ENCODE measurements at regions not wholly inside any gene's neighbourhood (a gene's known extent, or its start where the extent isn't known, plus 50 kb on each side); places are given as distances from the start of the nearest gene placed in this dataset.
"Not testable (repeated sequence)": the region's sequence is repeated elsewhere in the genome, so short reads cannot be mapped to it uniquely, and the experiment has no call there.

DNA sequence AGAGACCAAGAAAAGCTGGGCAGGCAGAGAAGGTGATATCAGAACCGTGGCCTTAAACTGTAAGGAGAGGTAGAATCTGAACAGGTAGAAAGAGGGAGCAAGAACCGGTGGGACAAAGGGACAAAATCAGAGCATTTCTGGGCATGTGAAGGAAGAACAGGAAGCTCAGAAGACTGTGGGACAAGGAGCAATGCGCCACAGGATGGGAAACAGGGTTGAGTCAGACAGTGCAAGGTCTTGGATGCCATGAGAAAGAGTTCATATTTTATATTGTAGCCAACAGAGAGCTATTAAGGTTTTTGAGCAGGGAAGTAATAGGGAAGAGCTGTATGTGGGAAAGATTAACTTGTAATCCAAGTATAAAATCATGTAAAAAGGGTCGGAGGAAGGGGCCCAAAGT, 106.4 kb upstream of the UGP2 start:
- intact Hi-C loops (cut with DNase I), result no loop called here
- ATAC-seq, result peak in 1 of 2 donors; percentile 41
- DNase-seq, result no peak

DNA sequence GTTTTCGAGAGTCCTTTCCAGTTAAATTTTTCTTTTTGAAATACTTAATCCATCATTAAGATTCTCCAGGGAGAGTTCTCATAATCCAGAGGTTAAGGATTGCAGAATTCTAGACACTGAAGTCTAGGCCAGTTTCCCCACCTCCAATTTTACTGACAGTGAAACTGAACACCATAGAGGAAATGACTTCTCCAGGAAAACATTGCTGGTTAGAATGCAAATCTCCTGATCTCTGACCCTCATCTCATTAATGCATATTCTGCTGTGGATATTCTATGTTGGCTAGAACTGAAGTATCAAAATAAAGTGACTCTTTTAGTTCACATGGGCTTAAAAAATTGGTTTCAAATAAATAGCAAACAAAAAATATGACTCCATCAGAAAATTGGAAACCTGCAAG, 105.8 kb upstream of the UGP2 start:
- ATAC-seq, result no peak
- intact Hi-C loops (cut with DNase I), result no loop called here
- no peak for DNase-seq

DNA sequence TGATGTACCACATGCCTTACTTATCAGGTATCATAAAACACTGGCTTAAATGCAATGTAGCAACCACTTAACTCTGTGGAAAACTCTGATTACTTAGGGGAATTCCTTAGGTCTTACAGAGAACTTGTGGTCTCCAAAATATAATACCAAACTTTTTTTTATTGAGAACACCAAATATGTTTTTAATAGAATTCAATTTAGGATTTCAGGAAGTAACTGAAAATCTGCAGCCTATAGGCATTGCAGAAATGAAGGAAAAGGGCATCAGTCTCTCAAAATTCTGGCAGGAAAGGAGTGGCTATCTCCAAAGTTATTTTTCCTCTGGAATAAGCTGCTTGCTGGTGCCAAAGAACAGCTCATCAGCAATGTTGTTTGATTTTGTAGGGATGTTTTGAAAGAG, 105.3 kb upstream of the UGP2 start:
- no peak for DNase-seq
- peak; percentile 63 to 76 for ATAC-seq
- intact Hi-C loops (cut with DNase I), result no loop called here

DNA sequence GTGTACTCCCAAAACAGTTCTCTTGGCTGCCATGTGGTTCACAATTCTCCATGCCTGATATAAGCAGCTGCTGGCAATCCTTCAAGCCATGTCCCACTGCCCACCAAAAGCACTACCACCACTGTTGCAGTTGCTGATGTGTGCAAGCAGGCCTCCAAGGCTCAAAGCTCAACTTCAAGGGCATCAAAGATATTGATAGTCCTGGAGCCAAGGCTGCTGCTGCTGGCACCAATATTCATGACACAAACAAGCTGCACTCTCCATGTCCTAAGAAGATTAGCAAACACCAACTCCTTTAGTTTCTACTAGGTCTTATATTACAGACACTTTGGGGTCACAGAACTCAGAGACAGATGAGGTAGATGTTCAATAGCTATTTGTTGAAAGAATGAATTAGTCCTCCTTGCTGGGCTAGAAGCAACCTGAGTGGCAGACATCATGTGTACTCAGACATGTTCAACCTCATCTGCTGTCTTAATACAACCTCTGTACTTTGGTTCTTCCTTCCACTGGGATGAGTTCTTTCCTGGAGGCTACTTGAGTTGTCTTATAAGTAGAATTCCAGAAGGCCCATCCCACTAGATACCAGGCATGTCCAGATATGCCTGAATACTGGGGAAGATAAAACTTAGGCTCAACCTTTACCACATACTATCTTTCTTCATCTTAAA, 104.5 kb upstream of the UGP2 start:
- ATAC-seq (peak in 1 of 2 donors; percentile 23), DNase-seq (no peak)
- intact Hi-C loops (cut with DNase I), result no loop called here

DNA sequence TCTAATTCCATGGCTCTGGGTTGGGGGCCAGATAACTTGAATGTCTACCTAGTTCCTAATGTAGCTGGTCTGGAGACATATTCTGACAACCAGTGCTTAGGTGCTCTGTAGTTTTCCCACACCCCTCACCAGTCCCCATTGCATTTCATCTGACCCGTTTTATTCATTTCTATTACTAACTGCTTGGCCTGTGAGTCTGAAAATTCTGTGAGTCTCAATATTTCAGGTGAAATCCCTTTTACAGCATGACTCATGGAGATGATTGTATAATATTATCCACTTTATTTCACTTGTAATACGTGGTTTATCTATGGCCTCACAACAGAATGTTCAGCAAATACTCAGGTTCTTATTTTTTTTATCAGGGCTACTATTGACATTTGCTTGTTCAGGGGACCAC, 103.7 kb upstream of the UGP2 start:
- DNase-seq (no peak), ATAC-seq (peak in 1 of 2 donors; percentile 61)
- intact Hi-C loops (cut with DNase I), result no loop called here

DNA sequence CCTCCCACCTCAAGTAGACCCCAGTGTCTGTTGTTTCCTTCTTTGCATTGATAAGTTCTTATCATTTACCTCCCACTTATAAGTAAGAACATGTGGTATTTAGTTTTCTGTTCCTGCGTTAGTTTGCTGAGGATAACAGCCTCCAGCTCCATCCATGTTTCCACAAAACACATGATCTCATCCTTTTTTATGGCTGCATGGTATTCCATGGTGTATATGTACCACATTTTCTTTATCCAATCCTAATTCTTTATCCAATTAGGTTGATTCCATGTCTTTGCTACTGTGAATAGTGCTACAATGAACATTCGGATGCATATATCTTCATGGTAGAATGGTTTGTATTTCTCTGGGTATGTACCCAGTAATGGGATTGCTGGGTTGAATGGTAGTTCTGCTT, 102.5 kb upstream of the UGP2 start:
- intact Hi-C loops (cut with DNase I); DNase-seq; ATAC-seq: not testable (repeated sequence)

DNA sequence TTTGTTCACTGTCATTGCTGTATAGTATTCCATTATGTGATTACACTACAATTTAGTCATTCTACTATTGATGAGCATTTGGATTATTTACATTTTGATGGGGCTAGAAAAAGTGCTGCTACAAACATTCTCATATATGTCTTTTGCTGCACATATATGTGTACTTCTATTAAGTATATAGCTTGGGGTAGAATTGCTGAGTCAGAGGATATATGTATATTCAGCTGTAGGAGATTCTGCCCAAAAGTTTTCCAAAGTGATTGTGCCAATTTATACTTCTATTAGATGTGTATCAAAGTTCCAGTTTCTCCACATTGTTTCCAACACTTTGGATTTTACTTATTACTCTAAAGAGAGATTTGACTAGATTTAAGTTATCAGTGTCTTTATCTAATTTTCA, 101.7 kb upstream of the UGP2 start:
- ATAC-seq, result no peak
- intact Hi-C loops (cut with DNase I), result no loop called here

DNA sequence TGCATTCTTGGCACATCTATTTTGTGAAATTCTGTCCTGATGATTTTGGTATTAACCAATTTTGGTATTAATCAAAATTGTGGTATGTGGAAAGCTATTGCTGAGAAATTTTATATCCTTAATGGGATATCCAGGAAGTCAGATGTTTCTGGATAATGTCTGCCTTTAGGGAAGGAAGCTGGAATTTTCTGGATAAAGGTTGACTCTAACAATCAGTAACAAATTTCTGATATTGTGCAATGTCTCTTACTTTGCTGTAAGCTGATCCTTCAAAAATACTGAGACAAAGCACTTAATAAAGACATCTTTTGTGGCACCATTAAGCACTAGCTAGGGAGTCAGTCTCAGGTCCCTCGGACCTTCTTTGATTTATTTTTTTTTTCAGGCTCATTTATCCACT, 100.8 kb upstream of the UGP2 start:
- ATAC-seq, result no peak
- intact Hi-C loops (cut with DNase I), result no loop called here
- DNase-seq, result no peak

More for the DNA sequence above, 101.7 kb upstream of the UGP2 start:
- no peak for DNase-seq

DNA sequence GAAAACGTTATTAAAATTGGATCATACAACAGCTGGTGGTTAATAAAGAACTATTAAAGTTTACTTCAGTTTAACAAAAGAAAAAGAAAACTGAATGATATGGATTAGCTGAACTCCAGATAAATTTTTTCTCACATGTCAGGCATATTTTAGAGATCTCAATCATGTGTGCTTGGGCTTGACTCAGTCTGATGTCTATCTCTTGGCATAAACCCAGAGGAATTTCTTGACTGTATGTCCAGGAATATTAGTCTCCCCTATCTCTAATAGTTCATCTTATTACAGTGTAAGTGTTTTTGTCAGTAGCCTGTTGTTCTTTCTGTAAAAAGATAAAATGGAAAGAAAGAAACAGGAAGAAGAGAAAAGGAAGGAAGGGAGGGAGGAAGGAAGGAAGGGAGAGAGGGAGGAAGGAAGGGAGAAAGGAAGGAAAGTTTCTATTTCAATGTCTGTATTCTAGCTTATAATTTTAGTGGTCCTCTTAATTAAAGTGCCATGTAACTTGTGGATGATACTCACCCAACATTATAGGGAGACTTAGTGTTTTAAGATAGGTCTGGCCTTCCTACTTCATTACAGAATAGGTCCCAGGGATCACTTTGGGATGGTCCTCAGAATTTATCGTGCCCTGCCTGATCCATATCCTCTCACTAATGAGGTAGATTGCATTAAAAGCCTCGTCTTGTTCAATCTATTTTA, 99.7 kb upstream of the UGP2 start:
- DNase-seq, result no peak
- ATAC-seq, result no peak
- intact Hi-C loops (cut with DNase I), result no loop called here

DNA sequence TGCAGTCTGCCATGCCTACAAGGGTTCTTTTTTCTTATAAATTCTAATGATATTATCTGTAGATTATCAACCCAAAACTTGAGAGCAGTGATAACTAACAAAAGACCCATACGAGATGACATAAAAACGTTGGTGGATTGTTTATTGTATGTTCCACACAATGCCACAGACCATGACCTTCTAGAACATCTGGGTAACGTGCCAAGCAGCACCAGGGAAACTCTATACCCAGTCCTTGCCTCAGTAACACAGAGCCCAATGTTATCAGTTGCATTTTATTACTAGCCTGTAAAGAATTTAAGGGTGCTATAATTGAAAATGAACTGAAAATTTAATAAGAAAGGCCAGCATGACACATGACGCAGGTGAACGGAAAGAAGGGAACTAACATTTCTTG, 99.1 kb upstream of the UGP2 start:
- no peak for ATAC-seq
- intact Hi-C loops (cut with DNase I), result no loop called here
- no peak for DNase-seq

DNA sequence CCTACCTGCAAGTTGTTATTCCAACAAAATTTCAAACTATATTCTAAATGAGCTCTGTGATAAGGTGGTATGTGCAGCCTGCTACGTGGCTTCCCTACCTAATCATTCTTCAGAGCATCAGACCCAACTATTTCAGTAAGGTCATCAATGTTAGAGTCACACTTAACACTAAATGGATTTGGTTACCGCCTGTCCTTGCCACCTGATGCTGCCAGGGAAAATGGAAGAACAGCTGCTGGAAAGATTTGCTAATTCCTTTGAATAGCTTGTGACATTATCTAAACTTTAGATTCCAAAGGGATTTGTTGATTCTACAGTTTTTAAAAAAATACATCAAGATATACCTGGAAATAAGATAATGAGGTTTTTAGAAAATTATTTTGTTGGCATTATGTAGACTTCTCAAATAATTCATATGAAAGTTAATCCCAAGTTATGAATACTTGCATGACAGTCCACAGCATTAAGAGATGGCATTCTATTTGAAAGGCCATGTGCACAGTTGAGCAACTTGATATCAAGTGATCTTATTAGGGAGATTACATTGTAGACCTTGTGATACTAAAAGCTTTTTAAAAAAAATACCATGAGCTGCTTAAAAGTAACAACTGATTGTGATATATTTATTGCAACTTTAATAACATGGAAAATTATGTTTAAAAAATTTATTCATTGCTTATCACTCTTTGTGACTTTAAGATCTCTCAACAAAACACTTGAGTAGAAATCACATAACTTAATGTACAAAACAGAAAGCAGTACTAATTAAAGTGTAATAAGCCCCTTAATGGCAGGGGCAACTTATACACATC, 98.3 kb upstream of the UGP2 start:
- ATAC-seq, result no peak
- no peak for DNase-seq
- intact Hi-C loops (cut with DNase I), result no loop called here

DNA sequence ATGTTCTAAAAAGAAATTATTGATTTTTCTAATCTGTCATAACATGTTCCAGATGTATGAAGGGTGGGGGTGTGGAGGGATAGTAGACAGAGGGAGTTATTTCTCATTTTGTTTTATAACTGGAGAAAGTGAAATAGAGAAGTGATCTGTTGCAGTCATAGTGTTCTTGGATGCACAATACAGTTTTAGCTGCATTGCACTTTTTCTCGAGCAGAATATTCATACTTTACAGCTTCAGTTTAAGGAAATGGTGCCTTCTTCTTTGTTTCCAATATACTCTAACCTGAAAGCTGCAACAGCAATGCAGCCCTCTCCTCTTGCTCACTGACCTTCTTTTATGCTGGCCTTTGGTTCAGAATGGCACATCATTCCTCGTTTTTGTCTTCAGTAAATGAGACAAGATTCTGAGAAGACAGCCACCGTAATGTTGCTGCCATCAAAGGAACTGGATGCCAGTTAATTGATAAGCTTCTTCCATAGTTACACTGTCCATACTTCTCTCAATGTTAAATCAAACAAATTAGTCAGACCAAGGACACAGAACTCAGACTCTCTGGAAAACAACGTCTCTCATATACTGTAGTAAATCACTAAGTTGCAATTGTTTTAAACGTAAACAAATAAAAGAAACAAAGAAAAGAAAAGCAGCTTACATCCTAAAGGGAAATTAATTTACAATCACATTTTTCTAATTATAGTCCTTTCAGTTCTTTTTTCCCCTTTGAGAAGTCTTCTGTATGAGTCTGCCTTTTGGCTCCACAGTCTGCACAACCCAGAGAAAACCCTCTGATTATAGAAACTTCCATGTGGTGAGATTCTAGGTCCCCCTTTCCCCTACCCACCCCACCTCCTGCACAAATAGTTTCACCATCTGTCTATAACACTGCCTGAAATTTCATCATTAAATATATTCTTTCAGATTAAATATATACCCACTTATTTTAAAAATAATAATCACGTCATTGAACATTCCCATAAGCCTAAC, 97.4 kb upstream of the UGP2 start:
- ATAC-seq, result no peak
- intact Hi-C loops (cut with DNase I), result no loop called here

DNA sequence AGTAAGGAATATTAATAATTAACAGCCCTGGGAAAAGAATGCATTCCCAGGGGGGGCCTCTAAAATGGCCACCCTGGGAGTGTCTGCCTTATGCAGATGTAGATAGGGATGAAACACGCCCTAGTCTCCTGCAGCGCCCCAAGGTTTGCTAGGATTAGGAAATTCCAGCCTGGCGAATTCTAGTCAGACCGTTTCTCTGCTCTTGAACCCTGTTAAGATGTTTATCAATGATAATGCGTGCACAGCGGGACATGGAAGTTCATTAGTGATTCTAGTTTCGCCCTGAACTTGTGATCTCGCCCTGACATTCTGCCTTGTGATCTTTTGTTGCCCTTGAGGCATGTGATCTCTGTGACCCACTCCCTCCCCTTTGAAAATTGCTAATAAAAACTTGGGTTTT, 95.1 kb upstream of the UGP2 start:
- intact Hi-C loops (cut with DNase I); ATAC-seq; DNase-seq: not testable (repeated sequence)

More for the DNA sequence above, 97.4 kb upstream of the UGP2 start:
- no peak for DNase-seq

DNA sequence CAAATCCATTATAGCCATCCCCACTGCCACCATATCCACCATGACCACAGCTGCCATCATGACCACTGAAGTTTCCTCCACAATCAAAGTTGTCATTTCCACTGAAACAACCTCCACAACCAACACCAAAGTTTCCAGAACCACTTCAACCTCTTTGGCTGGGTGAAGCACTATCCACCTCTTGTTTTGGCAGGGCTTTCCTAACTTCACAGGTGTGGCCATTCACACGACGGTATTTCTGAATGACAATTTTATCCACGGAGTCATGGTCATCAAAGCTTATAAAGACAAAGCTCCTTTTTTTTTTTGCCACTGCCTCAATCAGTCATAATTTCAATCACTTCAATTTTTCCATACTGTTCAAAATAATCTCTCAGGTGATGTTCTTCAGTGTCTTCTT, 89.8 kb upstream of the UGP2 start:
- no peak for ATAC-seq
- intact Hi-C loops (cut with DNase I), result no loop called here
- DNase-seq, result no peak

DNA sequence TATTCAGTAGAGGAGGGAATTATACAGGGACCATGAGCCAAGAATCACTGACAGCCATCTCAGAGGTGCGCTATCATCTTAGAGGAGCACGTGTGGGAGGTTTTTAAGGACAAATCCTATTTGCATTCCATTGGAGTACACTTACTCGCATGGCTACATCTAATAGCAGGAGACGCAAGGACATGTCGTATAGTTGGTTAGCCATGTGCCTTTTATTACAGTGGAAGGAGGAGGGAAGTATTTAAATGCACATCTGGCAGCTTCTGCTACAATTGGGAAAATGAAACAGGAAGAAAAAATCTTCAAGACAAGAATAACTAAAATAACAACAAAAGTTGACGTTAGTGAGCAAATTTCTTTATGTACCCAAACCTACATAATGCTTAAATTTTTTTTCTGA, 86.5 kb upstream of the UGP2 start:
- intact Hi-C loops (cut with DNase I), result no loop called here

DNA sequence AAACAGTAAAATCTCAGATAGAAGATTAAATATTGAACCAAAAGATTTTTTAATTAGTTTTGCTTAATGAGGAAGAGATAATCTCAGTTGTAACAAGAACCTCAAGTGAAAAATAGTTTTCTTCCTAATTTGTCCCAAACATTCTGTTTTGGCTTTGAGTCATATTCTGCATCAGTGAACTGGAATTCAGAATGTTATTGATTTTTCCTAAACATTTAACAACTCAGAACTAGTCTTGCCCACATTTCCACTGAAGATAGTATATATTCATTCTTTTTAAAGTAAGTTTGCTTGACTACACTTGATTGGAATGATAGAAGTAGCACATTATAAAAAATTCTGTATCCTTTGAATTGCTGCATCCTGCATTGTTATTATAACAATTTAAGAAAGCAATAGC, 85.7 kb upstream of the UGP2 start:
- intact Hi-C loops (cut with DNase I), result no loop called here
- ATAC-seq, result no peak

More for the DNA sequence above, 86.5 kb upstream of the UGP2 start:
- ATAC-seq (no peak), DNase-seq (no peak)

DNA sequence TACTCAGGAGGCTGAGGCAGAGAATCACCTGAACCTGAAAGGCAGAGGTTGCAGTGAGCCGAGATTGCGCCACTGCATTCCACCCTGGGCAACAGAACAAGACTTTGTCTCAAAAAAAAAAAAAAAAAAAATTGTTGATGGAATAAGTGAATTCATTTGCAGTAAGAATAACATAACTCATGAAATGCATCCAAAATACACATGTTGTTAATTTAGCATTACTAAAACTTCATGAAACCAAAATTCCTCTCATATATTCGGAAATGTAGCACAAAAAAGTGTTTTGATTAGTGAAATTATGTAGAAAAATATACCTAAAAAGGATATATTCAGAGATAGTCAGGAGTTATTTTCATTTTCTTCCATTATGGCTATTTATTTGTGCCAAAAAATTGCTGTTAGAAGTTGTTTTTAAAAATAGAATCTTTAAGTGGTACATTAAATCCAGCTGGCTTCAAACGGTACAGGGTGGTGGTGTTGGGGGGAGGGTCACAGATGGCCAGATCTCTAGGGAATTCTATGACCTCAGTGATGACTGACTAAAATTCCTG, 78.2 kb upstream of the UGP2 start:
- ATAC-seq, result peak; percentile 53 to 68
- intact Hi-C loops (cut with DNase I), result no loop called here
- DNase-seq, result no peak

More for the DNA sequence above, 85.7 kb upstream of the UGP2 start:
- no peak for DNase-seq

DNA sequence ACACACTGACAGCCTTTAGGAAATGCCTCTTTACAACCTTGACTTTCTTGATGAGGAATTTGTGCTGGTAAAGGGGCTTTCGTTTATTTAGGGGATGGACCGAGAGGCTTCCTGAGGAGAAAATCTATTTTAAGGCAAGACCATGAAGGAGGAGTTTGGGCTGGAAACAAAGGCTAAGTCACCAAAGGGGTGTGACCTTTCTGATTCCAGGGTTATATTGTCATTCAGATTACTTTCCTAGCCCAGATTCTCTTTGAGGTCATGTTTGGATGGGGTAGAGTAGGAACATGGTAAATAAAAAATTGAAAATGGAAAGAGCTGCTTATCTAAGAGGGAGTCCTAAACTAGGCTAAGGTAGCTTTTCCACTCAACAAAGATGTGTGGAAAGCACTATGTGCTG, 77.1 kb upstream of the UGP2 start:
- no peak for DNase-seq
- ATAC-seq, result peak in 1 of 2 donors; percentile 21
- intact Hi-C loops (cut with DNase I), result no loop called here

DNA sequence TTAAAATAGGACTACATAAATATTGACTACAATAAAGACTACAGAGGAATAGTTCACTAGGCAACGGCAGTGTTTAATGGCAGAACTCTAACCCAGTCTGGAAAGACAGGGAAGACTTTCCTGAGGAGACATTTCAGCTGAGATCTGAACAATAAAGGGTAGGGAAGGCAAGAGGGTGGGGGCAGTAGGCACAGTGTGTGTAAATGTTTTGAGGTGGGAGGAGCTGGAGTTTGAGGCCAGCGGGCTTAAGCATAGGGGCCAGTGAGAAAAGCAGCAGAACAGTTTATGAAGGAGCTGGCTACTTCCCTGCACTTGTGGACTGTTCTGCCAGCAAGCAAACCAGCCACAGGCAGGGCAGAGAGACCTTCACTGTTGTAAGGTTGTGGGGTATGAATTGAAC, 76.6 kb upstream of the UGP2 start:
- intact Hi-C loops (cut with DNase I), result no loop called here
- DNase-seq (no peak), ATAC-seq (no peak)
